GM21447 (cell line): ENCODE measurements at regions not wholly inside any gene's neighbourhood (a gene's known extent, or its start where the extent isn't known, plus 50 kb on each side); places are given as distances from the start of the nearest gene placed in this dataset.
"Not testable (repeated sequence)": the region's sequence is repeated elsewhere in the genome, so short reads cannot be mapped to it uniquely, and the experiment has no call there.

Source experiments
- ATAC-seq: cut with Tn5 transposase; IDR thresholded peaks from one replicate; pipeline ENCODE4 v1.9.1; 2021; ENCODE audit not compliant: unreplicated experiment

DNA sequence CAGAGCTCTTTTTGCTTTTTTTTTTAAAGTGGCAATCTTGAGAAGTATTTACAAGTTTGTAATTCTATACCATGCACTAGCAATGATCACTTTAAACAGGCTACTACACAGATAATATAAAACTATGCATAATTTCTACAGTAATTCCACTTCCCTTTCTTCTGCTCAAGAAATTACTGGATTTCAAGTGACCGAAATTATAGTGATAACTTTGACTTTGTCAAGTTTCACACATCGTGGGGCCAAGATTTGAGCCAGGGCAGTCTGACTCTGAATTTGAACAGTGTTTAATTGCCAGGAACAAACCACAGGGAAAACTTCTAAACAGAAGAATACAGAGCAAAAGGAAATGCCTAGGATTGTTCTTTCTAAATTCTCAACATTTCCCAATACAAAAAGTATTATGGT lies 288.3 kb upstream of the MKLN1 start:
- ATAC-seq, result no peak

DNA sequence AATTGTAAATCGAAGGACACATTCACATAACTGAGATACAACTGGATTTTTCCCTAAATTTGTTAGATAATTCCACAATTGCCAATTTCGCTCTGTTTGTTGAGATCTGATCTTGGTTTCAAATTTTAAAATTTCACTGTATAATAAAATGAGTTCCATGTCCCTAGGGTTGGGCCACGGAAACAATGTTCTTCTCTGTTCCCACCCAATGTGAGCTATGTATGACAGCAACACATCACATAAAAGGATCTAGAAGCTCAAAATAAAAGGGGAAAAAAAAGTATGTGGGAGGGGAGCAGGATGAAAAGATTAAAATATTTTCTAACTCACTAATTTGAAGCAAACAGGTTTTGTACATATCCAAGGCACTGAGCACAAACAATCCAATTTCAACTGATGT lies 287.8 kb upstream of the MKLN1 start:
- ATAC-seq, result no peak

DNA sequence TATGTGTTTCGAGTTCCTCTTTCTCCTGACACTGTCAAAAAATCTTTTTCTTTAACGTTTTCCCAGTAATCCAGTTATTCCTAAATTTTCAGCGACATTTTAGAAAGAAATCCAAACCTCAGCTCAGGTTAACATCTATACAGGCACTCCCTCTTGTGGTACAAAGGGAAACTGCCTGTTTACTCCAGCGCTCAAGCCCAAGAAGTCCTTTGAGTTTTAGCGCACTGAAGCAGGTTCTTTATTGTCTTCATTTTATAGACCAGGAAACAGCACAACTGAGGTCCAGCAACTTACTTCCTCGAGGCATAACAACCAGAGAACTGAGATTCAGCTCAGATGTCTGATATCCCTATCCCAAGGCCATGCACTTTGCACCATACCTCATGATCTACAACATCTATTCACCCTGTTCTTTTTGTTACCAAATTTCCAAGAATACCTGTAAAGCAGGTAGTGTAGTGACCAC lies 287.2 kb upstream of the MKLN1 start:
- no peak for ATAC-seq

DNA sequence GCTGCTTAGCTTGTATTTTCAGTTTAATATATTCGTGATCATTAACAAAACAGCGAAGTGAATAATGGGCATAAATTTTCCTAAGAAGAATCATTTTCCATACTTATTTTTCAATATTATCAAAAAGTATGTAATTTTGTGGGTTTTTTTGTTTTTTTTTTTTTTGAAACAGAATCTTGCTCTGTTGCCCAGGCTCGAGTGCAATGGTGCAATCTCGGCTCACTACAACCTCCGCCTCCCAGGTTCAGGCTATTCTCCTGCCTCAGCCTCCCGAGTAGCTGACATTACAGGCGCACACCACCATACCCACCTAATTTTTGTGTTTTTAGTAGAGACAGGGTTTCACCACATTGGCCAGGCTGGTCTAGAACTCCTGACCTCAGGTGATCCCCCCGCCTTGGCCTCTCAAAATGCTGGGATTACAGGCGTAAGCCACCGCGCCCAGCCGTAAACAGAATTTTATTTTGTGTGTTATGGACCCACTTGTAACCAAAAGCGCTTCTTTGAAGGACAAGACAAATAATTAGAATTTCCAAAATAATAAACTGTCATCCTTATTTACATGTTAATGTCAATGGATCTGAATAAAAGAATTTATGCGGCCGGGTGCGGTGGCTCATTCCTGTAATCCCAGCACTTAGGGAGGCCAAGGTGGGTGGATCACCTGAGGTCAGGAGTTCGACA lies 286.5 kb upstream of the MKLN1 start:
- not testable (repeated sequence) for ATAC-seq

DNA sequence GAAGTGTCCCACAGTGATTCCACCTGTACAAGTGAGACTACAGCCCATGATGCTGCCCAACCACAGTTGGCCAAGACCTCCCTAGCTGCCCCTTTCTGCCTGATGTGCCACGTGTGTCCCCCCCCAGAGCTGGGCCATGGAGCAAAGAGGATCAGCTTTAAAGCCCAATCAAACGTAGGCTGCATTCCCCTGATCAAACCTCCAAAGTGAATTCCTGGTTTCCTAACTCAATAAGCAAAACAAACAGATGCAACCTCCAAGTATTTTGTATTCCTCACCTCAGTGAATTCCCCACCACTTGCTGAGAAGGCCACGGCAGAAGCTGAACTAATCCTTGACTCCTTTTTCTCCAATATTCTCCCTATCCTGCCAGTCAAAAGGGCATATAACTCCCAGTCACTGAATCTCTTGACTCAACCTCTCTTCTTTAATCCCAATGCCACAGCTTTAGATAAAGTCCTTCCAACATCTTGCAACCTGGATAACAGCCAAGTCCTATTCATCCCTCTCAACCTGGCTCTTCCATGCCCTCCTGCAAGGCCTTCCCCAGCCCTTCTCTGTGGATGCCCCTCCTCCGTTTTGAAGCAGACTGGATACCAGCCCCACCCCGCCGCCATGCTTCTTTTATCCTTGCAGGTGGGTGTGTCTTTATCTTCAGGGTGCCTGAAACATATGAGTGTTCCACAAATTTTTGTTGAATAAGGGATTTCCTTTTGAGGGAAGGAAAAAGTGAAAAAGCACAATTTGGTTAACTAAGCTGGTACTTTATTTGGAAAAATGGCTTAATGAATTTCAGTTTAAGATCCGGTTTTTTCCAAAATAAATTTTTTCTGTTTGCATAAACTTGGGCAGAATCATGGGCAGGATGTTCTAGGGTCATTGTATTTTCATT lies 285.2 kb upstream of the MKLN1 start:
- ATAC-seq, result no peak

DNA sequence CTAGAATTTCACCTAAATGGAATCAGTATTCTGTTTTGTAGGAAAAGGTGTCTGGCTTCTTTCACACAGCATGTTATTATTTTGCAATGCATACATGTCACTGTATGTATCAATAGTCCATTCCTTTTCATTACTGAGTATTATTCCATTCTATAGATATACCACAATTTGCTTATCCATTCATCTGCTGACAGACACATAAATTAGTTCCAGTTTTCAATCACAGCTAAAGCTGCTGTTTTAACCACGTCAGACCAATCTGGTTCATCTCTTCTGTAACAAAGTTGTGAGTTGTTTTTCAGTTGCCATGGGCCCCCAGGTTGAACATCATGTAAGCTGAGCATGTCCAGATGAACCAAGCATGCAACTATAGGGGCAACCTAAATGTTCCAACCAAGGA lies 282.1 kb upstream of the MKLN1 start:
- no peak for ATAC-seq

DNA sequence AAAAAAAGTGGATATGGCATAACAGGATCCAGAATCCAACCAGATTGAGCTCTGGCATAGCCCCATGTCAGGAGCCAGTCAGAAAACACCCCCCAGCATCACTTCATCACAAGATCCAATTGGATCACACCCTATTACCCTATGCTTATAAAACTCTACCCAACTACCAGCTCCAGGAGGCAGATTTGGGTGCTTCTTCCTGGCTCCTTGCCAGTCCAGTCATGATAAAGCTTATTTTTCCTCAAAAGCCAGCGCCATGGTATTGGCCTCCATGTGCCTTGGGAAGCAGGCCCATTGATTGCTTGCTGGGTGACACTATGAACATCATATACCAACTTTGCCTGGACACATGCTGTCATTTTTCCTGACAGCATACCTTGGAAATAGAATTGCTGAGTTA lies 281.4 kb upstream of the MKLN1 start:
- no peak for ATAC-seq

DNA sequence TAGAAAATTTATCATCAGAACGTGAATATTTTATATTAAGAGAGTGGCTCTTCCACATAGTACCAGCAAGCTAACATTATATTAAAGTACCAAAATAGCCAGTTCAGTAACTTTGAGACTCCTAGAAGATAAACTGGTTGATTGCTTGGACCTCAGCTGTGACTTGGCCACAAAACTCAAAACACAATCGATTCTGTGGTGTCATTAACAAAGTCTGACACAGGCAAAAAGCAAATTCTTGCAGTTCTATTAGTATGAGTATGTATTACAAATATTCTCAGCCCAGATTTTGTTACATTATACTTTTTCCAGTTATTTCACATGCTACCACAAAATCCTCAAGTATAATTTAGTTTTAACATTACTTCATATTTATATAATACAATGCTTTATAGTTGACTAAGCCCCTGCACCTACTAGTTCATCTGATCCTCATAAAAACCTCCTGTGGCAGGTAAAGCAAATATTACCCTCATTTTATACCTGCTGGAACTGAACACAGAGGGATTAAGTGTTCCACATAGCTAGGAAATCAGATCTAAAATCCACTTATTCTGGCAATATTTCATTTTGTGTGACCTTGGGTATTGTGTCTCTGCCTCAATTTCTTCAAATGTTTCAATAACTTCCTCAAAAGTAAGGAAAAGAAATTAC lies 279.9 kb upstream of the MKLN1 start:
- no peak for ATAC-seq

DNA sequence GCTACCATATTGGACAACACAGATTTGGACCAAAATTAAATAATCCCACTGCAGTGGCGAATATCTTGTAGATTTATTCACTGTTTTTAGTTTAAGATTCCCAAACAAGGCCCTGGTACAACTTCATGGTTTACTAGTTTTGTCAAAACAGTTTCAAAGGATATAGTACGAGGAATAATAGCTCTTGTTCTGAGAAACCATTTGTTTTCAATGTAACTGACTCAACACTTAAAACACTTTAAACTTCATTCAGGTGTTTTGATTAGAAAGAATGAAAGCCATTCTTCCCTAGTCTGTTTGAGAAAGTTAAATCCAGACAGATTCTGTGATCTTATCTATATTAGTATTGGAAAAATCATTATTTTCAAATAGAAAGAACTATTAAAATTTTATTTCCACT lies 276.4 kb upstream of the MKLN1 start:
- no peak for ATAC-seq

DNA sequence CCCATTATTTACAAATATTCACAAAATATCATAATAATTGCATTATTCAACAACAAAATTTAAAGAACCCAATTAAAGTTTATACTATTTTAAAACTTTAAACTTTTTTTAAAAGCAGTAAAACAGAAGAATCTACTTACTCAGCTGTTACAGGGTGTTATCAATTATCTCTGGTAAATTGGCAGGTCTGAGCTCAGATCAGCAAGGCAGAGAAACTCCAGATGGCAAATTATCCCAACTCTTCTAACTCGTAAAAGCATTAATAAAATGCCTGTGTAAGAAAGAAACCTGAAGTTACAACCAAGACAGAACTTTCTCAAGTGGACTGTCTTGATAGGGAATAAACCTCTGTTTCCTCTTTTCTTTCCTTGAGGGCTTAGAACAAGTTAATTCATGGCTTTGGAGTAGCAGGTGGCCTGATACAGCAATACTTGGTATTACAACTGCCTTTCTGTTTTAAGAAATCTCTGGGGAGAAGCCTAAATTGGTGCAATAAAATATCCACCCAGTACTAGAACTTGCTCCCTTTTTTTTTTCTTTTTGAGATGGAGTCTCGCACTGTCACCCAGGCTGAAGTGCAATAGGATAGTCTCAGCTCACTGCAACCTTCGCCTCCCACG lies 275.3 kb upstream of the MKLN1 start:
- ATAC-seq, result no peak

DNA sequence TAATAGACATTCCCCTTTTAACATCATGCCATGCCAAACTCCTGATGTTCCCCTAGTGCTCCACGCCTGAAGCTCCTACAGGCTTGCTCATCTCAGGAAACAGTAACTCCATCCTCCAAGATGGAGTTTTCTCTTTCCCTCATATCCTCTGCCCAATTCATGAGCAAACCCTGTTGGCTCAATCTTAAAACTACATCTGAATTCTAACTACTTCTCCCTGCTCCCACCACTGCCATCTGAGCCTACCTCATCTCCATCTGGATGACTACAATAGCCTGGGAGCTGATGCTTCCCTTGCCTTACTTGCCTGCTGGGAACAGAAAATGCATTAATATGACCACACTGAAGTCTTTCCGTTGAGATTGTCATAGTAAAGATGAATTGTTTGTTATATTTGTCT lies 271.7 kb upstream of the MKLN1 start:
- no peak for ATAC-seq

DNA sequence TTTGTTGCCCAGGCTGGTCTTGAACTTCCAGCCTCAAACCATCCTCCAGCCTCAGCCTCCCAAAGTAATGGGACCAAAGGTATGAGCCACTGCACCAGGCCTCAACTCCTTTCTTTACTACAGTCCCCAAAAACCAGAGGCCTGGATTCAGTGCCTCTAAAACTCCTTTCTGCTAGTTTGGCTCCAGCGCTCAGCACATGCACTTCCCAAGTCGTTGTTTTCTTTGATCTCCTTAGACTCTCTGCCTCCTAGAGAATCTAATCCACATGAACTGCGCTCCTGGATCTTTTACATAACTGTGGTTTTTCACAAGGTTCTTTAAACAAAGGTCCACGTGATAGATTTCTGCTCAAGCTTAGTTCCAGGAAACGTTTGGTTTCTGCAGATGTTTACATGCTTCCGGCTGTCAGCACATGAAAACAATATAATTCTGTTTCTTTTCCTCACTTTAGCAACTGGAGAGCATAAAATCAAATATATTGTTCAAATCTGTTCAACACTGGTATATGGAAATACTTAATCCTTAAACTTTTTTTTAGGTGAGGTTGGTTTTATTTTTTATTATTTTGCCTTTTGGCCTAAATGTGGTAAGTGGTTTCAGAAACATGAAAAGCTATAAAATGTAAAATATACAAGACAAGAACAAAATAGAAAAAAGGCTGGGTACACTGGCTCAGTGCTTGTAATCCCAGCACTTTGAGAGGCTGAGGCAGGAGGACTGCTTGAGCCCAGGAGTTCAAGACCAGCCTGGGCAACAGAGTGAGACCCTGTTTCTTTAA lies 270.5 kb upstream of the MKLN1 start:
- peak; percentile 90 for ATAC-seq

DNA sequence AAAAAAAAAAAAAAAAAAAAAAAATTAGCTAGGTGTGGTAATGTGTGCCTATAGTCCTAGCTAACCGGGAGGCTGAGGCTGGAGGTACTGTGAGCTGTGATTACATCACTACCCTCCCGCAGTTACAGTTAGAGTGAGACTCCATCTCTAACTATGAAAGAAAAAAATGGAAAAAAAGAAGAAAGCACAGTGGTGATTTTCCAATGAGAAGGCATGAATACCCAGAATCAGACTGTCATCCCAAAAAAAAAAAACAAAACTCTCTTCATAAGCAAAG lies 269.9 kb upstream of the MKLN1 start:
- ATAC-seq, result peak; percentile 49

DNA sequence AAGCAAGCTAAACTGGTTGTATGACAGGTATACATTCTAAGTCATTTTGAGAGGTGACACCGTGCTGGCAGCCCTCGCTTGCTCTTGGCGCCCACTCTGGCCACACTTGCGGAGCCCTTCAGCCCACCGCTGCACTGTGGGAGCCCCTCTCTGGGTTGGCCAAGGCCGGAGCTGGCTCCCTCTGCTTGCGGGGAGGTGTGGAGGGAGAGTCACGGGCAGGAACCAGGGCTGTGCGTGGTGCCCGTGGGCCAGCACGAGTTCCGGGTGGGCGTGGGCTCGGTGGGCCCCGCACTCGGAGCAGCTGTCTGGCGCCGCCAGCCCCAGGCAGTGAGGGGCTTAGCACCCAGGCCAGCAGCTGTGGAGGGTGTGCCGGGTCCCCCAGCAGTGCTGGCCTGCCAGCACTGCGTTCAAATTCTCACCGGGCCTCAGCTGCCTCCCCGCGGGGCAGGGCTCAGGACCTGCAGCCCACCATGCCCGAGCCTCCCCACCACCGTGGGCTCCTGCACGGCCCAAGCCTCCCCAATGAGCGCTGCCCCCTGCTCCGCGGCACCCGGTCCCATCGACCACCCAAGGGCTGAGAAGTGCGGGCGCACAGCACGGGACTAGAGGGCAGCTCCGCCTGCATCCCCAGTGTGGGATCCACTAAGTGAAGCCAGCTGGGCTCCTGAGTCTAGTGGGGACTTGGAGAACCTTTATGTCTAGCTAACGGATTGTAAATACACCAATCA lies 269.0 kb upstream of the MKLN1 start:
- not testable (repeated sequence) for ATAC-seq

DNA sequence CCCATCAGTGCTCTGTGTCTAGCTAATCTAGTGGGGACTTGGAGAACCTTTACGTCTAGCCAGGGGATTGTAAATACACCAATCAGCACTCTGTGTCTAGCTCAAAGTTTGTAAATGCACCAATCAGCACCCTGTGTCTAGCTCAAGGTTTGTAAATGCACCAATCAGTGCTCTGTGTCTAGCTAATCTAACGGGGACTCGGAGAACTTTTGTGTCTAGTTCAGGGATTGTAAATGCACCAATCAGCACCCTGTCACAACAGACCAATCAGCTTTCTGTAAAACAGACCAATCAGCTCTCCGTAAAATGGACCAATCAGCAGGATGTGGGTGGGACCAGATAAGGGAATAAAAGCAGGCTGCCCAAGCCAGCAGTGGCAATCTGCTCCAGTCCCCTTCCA lies 268.3 kb upstream of the MKLN1 start:
- not testable (repeated sequence) for ATAC-seq

DNA sequence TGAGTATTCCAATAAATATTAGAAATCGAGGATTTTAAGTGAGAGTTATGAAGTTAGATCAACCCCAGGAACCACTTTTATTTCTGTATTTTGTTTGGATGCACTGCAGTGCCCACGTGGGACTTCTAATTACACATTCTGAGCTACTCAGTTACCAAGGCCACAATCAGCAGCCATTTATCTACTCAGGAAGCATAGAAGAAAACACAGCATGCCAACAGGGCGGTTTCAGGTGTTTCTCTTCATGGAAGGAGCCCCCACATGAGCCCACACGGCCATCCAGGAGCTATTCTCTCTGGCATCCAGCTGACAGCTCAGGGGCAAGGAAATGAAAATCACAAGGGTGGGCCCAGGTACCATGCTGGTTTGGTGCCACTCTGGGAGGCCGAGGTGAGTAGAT lies 266.5 kb upstream of the MKLN1 start:
- ATAC-seq, result no peak

DNA sequence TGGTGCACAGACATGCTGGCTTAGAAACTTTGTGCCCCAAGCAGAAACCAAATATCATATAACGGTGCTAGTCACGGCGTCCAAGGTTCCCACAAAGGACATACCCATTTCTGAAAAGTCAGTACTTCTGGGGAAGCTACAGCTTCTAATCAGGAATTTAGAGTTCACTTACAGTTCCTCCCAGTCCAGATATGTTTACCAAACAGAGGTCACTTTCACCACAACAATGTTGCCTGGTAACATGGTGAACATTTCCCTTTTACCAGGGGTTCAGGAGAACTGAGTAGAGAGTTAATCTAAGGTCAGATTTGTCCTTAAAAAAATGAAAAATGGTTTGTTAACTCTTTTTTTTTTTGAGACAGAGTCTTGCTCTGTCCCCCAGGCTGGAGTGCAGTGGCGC lies 265.9 kb upstream of the MKLN1 start:
- ATAC-seq, result no peak

DNA sequence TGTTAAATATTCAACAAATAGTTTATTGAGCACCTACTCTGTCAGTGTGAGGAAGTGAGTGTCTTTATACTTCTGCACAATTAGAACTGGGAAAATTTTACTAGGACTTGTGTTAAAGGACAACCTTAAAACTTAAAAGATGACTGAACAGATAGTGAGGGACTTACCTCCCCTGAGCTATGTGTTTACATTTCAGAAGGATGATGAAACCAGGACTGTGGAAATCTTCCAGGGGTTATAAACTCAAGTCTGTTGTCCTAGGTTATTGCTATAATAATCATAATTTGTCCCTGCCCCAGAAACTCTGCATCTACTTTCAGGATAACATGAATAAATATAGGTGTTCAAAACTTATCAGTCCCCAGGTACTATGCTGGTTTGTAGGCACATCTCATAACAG lies 261.0 kb upstream of the MKLN1 start:
- ATAC-seq, result no peak

DNA sequence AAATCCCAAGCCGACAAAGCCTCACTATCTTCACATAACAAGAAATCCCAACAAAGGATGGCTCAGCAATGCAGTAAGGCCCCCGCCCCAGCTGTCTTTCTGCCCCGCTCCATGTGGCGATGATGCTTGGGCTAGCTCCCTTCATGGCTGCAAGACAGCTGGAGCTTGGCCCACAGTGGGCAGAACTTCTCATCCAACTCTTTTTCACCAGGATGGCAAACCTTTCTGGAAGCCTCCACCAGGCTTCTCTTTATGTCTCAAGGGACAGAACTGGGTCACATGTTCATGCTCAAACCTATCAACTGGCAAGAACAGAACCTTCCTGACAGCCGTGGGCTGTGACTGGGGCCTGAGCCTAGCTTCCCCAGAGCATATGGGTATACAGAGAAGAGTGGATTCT lies 260.5 kb upstream of the MKLN1 start:
- ATAC-seq, result no peak

DNA sequence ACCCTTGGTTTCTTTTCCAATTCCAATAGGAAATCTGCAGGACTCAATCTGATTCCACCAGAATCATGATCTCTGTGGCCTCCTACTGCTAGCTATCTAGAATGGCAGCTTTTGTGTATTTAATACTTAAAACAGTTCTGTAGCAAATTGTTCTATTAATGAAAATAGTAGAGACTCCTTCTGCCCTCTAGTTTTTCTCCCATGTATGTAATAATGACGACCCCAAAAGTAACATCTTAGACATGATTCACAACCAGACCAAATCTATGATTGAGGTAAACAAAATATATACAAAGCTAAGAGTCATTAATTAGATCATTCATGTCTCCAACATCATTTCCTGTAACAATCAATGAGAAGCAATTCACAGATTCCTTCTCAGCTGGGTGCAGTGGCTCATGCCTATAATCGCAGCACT lies 259.1 kb upstream of the MKLN1 start:
- no peak for ATAC-seq
